ENCODE measurements at regions not wholly inside any gene's neighbourhood (a gene's known extent, or its start where the extent isn't known, plus 50 kb on each side); places are given as distances from the start of the nearest gene placed in this dataset.

- peak; percentile 39 for DNase-seq (ENCODE audit: low spot score)
These were observed 115.6 kb upstream of the RMDN2 start for GRCh38 chr2:37809525-37809924.

- DNase-seq (ENCODE audit: low spot score), result peak; percentile 59
These were observed 115.0 kb upstream of the RMDN2 start for GRCh38 chr2:37809931-37810570.

DNA sequence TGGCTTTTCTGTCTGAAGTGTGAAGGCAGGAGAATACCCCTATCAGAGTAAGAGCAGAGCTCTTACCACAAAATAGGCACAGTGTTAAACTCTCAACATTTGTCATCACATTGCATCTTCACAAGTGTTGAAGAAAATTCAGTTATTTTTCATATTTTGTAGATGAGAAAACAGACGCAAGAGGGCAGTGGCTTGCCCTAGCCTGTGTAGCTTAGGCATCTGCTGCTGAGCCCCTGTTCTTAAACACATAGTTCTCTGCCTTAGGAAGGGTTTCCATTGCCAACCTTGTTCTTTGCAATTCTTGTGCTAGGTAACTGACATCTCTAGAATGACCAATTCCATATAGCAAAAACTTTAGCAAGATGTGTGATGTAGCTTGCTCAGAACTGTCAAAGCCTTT lies 112.7 kb upstream of the RMDN2 start:
- DNase-seq (ENCODE audit: low spot score), result peak; percentile 44

GRCh38 chr2:37812941-37813730 lies 112.0 kb upstream of the RMDN2 start:
- no peak for DNase-seq (ENCODE audit: low spot score)

DNA sequence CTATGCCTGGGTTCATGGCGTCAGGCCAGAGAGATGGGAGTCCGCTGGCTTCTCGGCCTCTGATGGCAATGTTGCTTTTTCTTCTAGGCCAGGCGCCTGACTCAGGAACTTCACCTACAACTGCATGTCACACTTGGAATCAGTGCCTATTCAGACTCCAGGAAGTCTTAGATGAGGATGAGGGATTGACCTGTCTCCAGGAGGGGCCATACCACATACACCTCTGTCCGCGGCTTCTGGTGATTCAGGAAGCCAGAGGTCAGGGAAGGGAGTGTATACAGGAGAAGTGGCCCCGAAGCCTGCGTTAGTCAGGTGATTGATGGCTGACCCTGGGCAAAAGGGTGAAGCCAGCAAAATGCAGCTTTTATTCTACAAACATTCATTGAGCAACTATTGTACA lies 109.1 kb upstream of the RMDN2 start:
- DNase-seq (ENCODE audit: low spot score), result no peak

GRCh38 chr2:37816686-37817085 lies 108.4 kb upstream of the RMDN2 start:
- DNase-seq (ENCODE audit: low spot score), result no peak

DNA sequence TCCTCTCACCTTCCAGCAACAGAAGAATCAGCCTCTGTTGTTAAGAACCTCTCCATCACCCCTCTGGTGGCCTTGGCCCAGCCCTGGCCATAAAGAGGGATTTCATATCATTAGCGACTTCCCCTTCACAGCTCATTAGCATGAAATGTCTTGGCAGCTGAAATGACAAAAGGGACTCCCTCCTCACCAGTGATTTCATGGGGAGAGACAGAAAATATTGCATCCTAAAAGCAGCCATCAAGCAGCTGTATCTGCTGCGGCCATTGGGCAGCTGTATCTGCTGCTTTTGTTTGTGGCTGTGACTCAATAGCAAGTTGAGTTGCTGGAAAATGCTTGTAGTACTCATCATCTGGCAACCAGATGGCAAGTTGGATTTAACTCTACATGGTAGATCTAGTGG lies 105.9 kb upstream of the RMDN2 start:
- DNase-seq (ENCODE audit: low spot score), result peak; percentile 87

GRCh38 chr2:37820471-37820986 lies 104.6 kb upstream of the RMDN2 start:
- DNase-seq (ENCODE audit: low spot score), result no peak

GRCh38 chr2:37825586-37825985 lies 99.5 kb upstream of the RMDN2 start:
- no peak for DNase-seq (ENCODE audit: low spot score)

DNA sequence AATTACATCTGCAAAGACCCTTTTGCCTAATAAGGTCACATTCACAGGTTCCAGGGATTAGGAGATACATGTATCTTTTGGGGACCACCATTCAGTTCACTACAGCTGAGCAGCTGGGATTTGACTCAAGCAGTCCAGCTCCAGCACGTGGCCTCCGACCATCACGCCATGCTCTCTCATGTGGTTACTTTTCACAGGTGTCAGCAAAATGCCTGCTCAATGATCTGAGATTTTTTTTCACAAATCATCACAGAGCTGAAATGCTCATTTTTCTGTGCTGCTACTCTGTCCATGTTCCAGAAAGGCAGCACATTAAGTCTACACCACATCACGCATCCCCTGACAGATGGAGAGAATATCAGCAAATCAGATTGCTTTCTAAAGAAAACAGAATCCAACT lies 98.5 kb upstream of the RMDN2 start:
- DNase-seq (ENCODE audit: low spot score), result no peak

- no peak for DNase-seq (ENCODE audit: low spot score)
These were observed 97.6 kb upstream of the RMDN2 start for GRCh38 chr2:37827455-37827854.

DNA sequence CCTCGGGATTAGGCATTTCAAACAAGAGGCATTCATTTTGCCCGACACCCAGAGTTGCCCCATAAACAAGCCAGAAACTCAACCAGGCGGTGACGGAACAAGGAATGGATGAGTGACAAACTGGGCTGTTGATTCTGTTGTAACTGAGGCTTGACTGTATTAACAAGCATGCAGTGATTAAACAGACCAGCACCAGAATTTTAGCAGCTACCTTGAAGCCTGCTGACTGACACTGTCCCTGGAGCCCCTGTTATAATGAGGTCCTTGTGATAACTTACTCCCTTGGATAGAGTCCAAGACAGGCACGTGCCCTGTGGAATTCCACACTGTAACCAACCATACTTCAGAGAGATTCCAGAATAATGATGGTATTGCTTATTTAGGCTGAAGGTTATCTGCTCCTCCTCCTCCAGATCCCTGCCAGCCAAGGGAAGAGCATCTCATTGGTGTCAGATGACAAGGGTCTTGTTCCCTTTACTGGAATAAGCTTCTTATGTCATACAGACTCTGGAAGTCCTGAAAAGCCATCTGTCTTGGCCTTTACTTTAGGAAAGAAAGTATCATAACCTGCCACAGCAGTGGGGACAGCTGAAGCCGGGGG lies 97.1 kb upstream of the RMDN2 start:
- peak; percentile 71 for DNase-seq (ENCODE audit: low spot score)

- peak; percentile 92 for DNase-seq (ENCODE audit: low spot score)
These were observed 95.9 kb upstream of the RMDN2 start for GRCh38 chr2:37829202-37829601.

GRCh38 chr2:37829616-37830395 lies 95.3 kb upstream of the RMDN2 start:
- DNase-seq (ENCODE audit: low spot score), result no peak

DNA sequence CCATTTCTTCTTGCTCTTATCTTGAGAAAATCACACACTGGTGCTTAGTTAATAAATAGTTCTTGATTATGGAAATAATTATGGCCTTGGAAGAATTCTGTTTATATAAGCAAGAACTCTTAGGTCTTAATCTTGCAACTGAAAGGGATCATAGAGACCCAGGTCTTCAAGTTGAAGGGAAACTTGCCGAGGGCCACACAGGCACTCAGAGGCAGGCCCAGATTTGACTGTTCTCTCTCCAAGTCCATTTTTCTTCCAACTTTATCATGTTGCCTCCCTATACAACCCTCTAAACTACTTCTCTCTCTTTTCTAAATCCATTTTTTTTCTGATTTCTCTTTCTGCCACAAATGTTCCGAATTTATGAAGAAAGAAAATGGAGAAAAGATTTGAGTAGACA lies 94.5 kb upstream of the RMDN2 start:
- no peak for DNase-seq (ENCODE audit: low spot score)

GRCh38 chr2:37831081-37831780 lies 93.9 kb upstream of the RMDN2 start:
- DNase-seq (ENCODE audit: low spot score), result no peak

DNA sequence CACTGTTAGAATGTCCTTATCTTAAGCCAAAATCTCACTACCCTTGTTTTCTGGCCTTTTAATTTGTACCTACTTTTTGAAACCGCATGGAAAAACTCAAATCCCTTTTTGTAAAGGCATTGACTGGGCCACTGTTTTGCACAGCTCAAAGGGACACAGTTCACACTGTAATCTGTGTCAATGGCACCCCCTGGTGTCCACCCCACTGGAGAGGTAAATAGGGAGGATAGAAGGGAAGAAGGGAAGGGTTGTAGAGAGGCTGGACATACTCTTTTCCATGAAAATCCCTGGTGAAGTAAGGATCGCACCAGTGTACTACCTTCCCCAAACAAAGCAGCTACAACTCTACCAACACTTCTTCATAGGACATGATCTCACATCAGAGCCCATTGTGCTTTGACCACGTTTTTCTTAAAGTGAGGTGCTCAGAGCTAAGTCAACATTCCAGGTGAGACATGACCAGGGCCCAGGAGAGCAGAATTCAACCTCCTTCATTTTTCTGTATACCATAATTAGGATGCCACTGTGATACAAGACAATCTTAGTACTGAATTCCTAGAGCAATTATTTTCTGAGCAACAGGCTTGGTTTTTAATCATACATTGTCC lies 92.4 kb upstream of the RMDN2 start:
- peak; percentile 72 for DNase-seq (ENCODE audit: low spot score)

- DNase-seq (ENCODE audit: low spot score), result no peak
These were observed 91.7 kb upstream of the RMDN2 start for GRCh38 chr2:37833423-37833822.

GRCh38 chr2:37836270-37836669 lies 88.8 kb upstream of the RMDN2 start:
- DNase-seq (ENCODE audit: low spot score), result no peak

GRCh38 chr2:37836711-37837110 lies 88.4 kb upstream of the RMDN2 start:
- no peak for DNase-seq (ENCODE audit: low spot score)

- no peak for DNase-seq (ENCODE audit: low spot score)
These were observed 87.3 kb upstream of the RMDN2 start for GRCh38 chr2:37837628-37838328.
